ENCODE measurements at regions not wholly inside any gene's neighbourhood (a gene's known extent, or its start where the extent isn't known, plus 50 kb on each side); places are given as distances from the start of the nearest gene placed in this dataset.

DNA sequence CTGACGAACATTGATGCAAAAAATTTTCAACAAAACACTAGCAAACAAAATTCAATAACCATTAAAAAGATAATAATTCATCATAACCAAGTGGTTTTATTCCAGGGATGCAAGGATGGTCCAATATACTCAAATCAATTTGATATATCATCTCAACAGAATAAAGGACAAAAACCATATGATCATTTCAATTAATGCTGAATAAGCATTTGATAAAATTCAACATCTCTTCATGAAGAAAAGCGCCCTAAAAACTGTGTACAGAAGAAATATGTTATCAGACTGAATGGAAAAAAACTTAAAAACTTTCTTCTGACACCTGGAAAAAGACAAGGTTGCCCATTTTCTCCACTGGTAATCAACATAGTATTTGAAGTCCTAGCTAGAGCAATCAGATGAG is 720.3 kb upstream of the RGMB start:
- TF ChIP-seq CTCF (IDR thresholded peaks at IDR 0.05): no peak
- TF ChIP-seq EZH2 (IDR thresholded peaks at IDR 0.05; ENCODE audit: borderline replicate concordance, insufficient read depth, low read depth, low read length, poor library complexity, severe bottlenecking): no peak
